AG20443 (cell line): ENCODE measurements at regions not wholly inside any gene's neighbourhood (a gene's known extent, or its start where the extent isn't known, plus 50 kb on each side); places are given as distances from the start of the nearest gene placed in this dataset.
A peak's percentile ranks its signal among the peaks of the same experiment; 100 is the strongest.

ENCODE experiments used
- DNase-seq: peaks from one replicate; pipeline ENCODE4 v3.0.0; 2012; ENCODE audit warnings: low spot score, mixed read lengths

DNA sequence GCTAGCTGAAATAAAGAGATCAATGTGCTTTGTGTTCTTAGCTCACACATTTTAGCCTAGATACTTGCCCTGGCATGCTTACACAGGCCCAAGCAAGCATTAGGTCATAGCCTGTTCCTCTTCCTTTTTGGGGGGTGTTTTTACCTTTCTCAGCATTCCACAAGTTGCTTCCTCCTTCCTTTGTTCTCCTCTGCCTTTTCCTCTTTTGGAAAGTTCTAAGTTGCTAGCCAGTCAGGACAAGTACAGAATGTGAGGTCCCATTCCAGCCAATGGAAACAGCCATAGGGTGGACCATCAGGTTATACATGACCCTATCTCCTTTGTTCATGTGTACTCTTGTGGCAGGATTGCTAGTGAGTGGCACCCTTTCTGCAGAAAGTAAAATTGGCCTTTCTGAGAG lies 154.9 kb downstream of the RASSF9 start:
- DNase-seq: no peak

DNA sequence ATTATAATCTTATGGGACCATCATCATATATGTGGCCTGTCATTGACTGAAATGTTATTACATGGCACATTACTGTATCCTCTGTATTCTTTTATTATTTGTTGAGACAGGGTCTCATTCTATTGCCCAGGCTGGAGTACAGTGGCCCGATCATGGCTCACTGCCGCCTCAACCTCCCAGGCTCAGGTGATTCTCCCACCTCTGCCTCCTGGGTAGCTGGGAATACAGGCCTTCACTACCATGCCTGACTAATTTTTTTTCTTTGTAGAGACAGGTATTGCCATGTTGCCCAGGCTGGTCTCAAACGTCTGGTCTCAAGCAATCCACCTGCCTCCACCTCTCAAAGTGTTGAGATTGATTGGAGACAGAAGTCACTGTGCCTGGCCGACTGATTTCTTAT lies 153.2 kb downstream of the RASSF9 start:
- DNase-seq: no peak

DNA sequence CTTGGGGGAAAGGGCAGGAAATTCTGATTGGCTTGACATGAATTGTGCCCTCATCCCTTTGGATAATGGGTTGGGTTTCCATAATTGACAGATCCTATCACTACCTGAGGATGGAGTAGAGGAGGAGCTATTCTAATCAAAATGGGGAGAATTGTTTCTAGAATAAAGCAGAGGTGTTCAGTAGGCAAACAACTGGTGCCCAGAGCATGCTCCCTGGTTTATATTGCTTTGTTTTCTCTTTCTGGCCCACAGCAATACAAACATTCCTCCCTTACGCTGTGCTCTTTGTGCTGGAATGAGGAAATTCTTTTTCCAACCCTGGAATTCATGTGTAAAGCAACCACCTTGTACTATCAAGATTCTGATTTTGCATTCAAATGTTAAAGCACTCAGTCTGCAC lies 147.4 kb downstream of the RASSF9 start:
- DNase-seq: no peak

GRCh38 chr12:85690146-85690545 lies 146.1 kb downstream of the RASSF9 start:
- DNase-seq: no peak

GRCh38 chr12:85693093-85693665 lies 143.0 kb downstream of the RASSF9 start:
- DNase-seq: no peak

- no peak for DNase-seq
Observed at GRCh38 chr12:85695097-85695715, 141.0 kb downstream of the RASSF9 start.

GRCh38 chr12:85697003-85697402 lies 139.2 kb downstream of the RASSF9 start:
- DNase-seq: no peak

- DNase-seq: no peak
Observed at GRCh38 chr12:85698937-85699336, 137.3 kb downstream of the RASSF9 start.

DNA sequence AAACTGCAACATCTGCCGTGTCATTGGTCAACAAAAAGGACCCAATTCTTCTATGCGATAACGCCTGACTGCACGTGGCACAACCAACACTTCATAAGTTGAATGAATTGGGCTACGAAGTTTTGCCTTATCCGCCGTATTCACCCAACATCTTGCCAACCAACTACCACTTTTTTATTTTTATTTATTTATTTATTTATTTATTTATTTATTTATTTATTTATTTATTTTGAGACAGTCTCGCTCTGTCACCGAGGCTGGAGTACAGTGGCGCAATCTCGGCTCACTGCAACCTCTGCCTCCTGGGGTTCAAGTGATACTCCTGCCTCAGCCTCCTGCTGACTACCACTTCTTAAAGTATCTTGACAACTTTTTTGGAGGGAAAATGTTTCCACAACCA lies 127.4 kb downstream of the RASSF9 start:
- DNase-seq: no peak

- peak; percentile 20 for DNase-seq
Observed at GRCh38 chr12:85711735-85712390, 124.3 kb downstream of the RASSF9 start.

GRCh38 chr12:85713373-85713772 lies 122.8 kb downstream of the RASSF9 start:
- no peak for DNase-seq

DNA sequence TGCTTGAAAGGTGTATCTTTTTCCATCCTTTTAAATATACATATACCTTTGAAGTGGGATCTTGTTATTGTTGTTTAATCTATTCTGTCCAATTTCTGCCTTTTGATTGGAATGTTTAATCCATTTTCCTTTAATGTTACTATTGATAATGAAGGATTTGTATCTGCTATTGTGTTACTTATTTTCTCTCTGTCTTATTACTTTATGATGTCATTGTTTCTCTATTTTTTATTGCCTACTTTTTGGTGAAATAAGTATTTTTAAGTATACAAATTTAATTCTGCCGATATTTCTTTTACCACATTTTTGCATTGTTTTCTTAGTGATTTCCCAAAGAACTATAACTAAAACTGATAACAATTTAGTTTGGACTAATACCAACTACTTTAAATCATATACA lies 121.8 kb downstream of the RASSF9 start:
- DNase-seq: no peak

DNA sequence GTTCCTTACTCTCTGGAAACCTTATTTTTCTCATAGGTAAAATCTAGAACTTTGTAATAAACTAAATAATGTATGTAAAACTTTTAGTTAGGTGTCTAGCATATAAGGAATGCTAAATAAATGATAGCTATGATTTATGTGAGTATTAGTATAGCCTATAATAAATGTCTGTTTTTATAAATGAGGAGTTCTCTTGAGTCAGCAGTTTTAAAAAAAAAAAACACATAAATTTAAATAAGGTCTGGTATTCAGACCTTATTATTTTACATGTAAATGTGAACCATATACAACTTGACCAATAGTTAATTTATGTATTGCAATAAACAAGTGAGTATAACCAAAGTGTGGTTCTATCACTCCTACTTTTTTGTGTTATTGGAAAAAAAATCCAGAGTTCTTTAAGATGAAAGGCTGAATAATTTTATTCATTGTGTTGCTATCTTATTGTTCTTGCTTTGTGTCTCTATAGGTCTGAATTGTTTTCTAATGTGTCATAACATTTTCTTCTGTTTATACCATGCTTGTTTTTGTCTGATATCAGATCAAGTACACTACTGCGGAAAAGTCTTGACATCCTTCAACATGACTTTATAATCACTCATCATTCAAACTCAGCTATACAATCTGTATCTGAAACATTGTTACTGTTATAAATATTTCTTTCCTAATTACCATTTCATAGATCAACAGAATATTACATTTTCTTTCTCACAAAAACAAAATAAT lies 115.7 kb downstream of the RASSF9 start:
- no peak for DNase-seq

DNA sequence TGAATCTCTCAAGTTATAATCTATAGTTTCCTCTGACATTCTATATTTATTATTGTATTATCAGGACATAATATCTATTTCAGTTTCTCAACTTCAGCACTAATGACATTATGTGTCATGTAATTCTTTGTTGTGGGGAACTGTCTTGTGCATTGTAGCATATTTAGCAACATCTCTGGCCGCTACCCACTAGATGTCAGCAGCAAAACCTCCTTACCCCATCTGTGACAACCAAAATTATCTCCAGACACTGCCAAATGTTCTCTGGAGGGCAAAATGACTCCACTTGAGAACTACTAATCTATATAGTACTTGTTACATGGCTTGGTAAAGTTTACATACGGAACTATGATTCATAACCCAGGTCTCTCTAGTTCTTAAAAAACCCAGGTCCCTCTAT lies 110.2 kb downstream of the RASSF9 start:
- peak; percentile 8 for DNase-seq

DNA sequence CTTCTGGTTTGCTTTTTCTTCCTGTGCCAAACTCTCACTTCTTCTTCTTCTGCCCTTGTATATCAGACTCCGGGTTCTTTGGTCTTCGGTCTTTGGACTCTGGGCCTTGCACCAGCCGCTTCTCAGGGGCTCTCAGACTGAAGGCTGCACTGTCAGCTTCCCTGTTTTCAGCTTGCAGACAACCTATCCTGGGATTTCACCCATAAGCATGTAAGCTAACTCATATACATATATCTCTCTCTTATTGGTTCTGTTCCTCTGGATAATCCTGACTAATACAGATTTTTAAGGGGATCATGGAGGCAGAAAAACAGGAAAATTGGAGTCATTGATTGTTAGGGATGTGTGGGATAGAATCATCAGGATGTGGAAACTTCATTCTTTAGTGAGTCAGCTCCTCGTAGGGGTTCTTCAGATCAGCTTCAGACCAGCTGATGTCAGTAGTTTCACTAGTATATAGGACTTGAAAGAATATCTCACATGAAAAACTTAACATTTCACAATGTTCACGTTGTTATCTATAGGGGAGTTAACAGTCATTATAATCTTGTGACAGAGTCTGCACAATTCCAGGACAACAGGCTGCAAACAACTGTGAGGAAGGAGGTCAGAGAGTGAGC lies 102.9 kb downstream of the RASSF9 start:
- DNase-seq: peak; percentile 11

- no peak for DNase-seq
Observed at GRCh38 chr12:85733984-85734383, 102.2 kb downstream of the RASSF9 start.

- peak; percentile 3 for DNase-seq
Observed at GRCh38 chr12:85740186-85740585, 96.0 kb downstream of the RASSF9 start.

DNA sequence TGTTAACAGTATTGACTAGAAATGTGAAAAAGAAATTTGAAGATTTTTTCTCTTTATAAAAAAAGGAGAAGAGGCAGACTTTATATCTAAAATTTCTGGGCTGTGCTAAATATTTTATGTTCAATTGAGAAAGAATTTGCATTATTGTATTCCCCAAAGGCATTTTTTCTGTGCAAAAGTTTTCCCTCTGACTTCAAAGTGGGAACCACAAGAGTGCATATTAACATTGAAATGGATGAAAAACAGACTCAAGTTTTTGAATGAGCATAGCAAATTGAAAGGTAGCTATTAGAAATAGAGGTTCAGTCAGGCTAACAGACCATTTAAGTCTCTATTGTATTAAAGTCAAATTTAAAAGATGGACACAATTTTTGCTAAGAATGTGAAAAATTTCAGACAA lies 95.2 kb downstream of the RASSF9 start:
- no peak for DNase-seq

DNA sequence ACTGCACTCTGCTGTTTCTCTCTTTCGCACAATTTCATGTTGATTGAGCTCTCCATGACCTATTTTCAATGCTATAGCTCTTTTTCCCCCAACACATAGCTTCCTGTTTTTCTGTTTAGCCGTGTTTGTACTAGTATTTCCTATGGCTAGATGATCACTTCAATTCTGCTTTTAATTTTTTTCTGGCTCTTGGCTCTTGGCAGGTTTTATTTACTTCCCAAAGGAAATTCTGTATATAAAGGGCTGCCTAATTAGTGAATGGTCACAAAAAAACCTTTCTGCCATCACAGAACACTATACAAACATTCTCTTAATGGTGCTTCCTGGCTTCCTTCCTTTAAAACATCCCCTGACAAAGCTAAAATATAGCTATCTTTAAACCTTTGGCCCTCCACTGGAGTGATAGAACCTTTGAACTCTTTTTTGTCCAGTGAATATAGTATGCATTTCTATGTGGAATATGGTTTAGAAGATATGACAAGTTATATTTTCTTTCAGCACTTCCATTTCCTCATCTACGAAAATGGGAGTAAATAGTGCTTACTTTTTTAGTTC lies 88.2 kb downstream of the RASSF9 start:
- DNase-seq: no peak
